ENCODE measurements at regions not wholly inside any gene's neighbourhood (a gene's known extent, or its start where the extent isn't known, plus 50 kb on each side); places are given as distances from the start of the nearest gene placed in this dataset.
A peak's percentile ranks its signal among the peaks of the same experiment; 100 is the strongest.

DNA sequence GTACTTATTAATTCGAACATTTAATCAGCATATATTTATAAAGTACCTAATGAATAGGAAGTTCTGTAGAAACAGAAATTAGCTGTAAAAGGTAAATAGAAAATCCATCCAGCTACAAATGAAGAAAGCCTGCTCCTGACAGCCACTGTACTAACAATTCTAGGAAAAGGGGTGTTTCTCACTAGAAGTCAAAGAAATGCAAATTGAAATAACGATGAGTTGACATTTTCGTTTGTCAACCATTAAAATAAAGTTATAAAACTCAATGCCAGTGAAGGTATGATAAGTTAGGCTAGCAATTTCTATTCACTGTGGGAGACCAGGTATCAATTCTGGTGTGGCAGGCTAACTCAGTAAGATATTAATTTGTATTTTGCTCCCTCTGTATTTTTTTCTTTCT, 198.0 kb downstream of the ARL4C start:
- H3K9ac ChIP-seq (ENCODE audit: low read length) = no peak overlapping the region
- no peak overlapping the region for H3K4me3 ChIP-seq (ENCODE audit: low read depth, low read length, poor library complexity, severe bottlenecking)
- H3K79me2 ChIP-seq (ENCODE audit: insufficient read depth, low read length) = no peaks in the 10 kb centered on the region
- no peaks in the 10 kb centered on the region for H3K9me2 ChIP-seq (ENCODE audit: low read depth, low read length)
- H3F3A ChIP-seq (ENCODE audit: insufficient read depth, low read length) = no peaks in the 10 kb centered on the region
- H2AFZ ChIP-seq (ENCODE audit: low read length) = no peak overlapping the region
- H3K4me2 ChIP-seq (ENCODE audit: low read length) = no peak overlapping the region
- H3K27me3 ChIP-seq (ENCODE audit: insufficient read depth, low read length) = no peaks in the 10 kb centered on the region
- no peaks in the 10 kb centered on the region for H3K36me3 ChIP-seq (ENCODE audit: insufficient read depth, low read length)
- peaks cover 50% of the 10 kb centered on the region for H3K4me1 ChIP-seq (ENCODE audit: insufficient read depth, low read length, severe bottlenecking)
- H3K27ac ChIP-seq (ENCODE audit: low read depth, low read length, poor library complexity, severe bottlenecking) = no peak overlapping the region
- H4K20me1 ChIP-seq (ENCODE audit: insufficient read depth, low read length) = no peaks in the 10 kb centered on the region
- no peaks in the 10 kb centered on the region for H3K9me3 ChIP-seq (ENCODE audit: low read length)
- TF ChIP-seq, protein P1, sequence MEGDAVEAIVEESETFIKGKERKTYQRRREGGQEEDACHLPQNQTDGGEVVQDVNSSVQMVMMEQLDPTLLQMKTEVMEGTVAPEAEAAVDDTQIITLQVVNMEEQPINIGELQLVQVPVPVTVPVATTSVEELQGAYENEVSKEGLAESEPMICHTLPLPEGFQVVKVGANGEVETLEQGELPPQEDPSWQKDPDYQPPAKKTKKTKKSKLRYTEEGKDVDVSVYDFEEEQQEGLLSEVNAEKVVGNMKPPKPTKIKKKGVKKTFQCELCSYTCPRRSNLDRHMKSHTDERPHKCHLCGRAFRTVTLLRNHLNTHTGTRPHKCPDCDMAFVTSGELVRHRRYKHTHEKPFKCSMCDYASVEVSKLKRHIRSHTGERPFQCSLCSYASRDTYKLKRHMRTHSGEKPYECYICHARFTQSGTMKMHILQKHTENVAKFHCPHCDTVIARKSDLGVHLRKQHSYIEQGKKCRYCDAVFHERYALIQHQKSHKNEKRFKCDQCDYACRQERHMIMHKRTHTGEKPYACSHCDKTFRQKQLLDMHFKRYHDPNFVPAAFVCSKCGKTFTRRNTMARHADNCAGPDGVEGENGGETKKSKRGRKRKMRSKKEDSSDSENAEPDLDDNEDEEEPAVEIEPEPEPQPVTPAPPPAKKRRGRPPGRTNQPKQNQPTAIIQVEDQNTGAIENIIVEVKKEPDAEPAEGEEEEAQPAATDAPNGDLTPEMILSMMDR (IDR thresholded peaks at IDR 0.05; ENCODE audit: low read length) = no peak
- no peak for TF ChIP-seq EZH2 (IDR thresholded peaks at IDR 0.05; ENCODE audit: borderline replicate concordance, low read length)

DNA sequence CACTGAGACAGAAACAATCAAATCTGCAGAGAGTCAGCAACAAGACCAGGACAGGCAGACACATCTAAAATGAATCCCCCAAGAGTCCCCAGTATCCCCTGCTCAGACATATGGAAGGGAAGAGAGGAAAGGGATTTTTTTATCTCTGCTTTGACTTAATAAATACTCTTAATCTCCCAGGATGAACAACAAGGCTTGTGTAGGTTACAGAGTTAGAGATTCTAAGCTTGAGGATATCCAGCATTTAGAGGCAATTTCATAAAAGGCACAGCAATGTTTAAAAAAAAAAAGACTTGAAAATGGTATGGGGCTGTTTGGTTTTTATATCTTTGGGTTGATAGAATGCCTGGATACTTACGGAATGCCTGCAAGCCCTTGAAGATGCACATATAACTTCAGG, 199.9 kb downstream of the ARL4C start:
- Histone ChIP-seq H3K4me1 (ENCODE audit: insufficient read depth, low read length, severe bottlenecking) (peaks cover 59% of the 10 kb centered on the region), H3K4me2 (ENCODE audit: low read length) (no peak overlapping the region), H3K79me2 (ENCODE audit: insufficient read depth, low read length) (no peaks in the 10 kb centered on the region), H3K27ac (ENCODE audit: low read depth, low read length, poor library complexity, severe bottlenecking) (no peak overlapping the region), H4K20me1 (ENCODE audit: insufficient read depth, low read length) (no peaks in the 10 kb centered on the region), H3F3A (ENCODE audit: insufficient read depth, low read length) (no peaks in the 10 kb centered on the region), H3K9me3 (ENCODE audit: low read length) (no peaks in the 10 kb centered on the region), H3K9ac (ENCODE audit: low read length) (no peak overlapping the region), H2AFZ (ENCODE audit: low read length) (no peak overlapping the region), H3K27me3 (ENCODE audit: insufficient read depth, low read length) (no peaks in the 10 kb centered on the region), H3K36me3 (ENCODE audit: insufficient read depth, low read length) (no peaks in the 10 kb centered on the region), H3K9me2 (ENCODE audit: low read depth, low read length) (no peaks in the 10 kb centered on the region), H3K4me3 (ENCODE audit: low read depth, low read length, poor library complexity, severe bottlenecking) (no peak overlapping the region)
- no peak for TF ChIP-seq EZH2 (IDR thresholded peaks at IDR 0.05; ENCODE audit: borderline replicate concordance, low read length)
- TF ChIP-seq, protein P1 (IDR thresholded peaks at IDR 0.05; ENCODE audit: low read length) = no peak

DNA sequence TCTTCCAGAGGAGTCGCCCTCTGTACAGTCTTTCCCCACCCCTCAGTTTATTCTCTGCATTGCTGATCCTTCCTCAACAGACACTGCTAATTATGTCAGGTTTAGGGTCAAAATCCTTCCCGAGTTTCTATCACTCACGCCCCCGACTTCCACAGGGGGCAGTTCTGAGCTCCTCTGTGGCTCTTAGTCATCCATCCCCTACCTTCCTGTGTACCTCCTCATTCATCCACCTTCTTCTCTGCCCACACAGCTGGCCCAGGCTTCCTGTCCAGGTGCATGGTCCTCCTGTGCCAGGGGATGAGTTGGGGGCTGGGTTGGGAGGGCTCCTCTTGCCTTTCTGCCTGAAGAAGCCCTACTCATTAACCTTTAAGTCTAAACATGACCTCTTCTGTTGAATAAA, 202.9 kb downstream of the ARL4C start:
- H3K9me3 ChIP-seq (ENCODE audit: low read length) = no peaks in the 10 kb centered on the region
- H3K4me1 ChIP-seq (ENCODE audit: insufficient read depth, low read length, severe bottlenecking) = peaks cover 70% of the 10 kb centered on the region
- peak overlapping the region; percentile 96 for H3K27ac ChIP-seq (ENCODE audit: low read depth, low read length, poor library complexity, severe bottlenecking)
- no peak overlapping the region for H3K9ac ChIP-seq (ENCODE audit: low read length)
- H3F3A ChIP-seq (ENCODE audit: insufficient read depth, low read length) = no peaks in the 10 kb centered on the region
- H3K4me3 ChIP-seq (ENCODE audit: low read depth, low read length, poor library complexity, severe bottlenecking) = no peak overlapping the region
- H3K9me2 ChIP-seq (ENCODE audit: low read depth, low read length) = no peaks in the 10 kb centered on the region
- H3K27me3 ChIP-seq (ENCODE audit: insufficient read depth, low read length) = no peaks in the 10 kb centered on the region
- H2AFZ ChIP-seq (ENCODE audit: low read length) = no peak overlapping the region
- no peak for TF ChIP-seq EZH2 (IDR thresholded peaks at IDR 0.05; ENCODE audit: borderline replicate concordance, low read length)
- TF ChIP-seq, protein P1 (IDR thresholded peaks at IDR 0.05; ENCODE audit: low read length) = no peak
- H3K79me2 ChIP-seq (ENCODE audit: insufficient read depth, low read length) = no peaks in the 10 kb centered on the region
- H4K20me1 ChIP-seq (ENCODE audit: insufficient read depth, low read length) = no peaks in the 10 kb centered on the region
- 0 out of 2 replicates have a peak overlapping the region, but pooled peaks have one; percentile 37 for H3K4me2 ChIP-seq (ENCODE audit: low read length)
- no peaks in the 10 kb centered on the region for H3K36me3 ChIP-seq (ENCODE audit: insufficient read depth, low read length)
